ENCODE measurements at regions not wholly inside any gene's neighbourhood (a gene's known extent, or its start where the extent isn't known, plus 50 kb on each side); places are given as distances from the start of the nearest gene placed in this dataset.

GRCh38 chr12:3968523-3968922, 95.3 kb upstream of the PARP11 start:
- Histone ChIP-seq H2AFZ (no peak overlapping the region), H3K27ac (ENCODE audit: low read depth) (no peak overlapping the region), H3K79me2 (replicated peaks; ENCODE audit: insufficient read depth) (no peaks in the 10 kb centered on the region), H3K36me3 (ENCODE audit: insufficient read depth) (no peaks in the 10 kb centered on the region), H3K4me3 (no peak overlapping the region), H3K4me1 (ENCODE audit: insufficient read depth) (no peaks in the 10 kb centered on the region), H4K20me1 (replicated peaks; ENCODE audit: insufficient read depth) (no peaks in the 10 kb centered on the region), H3K27me3 (ENCODE audit: insufficient read depth) (no peaks in the 10 kb centered on the region), H3K9me2 (ENCODE audit: insufficient read depth) (no peaks in the 10 kb centered on the region), H3K4me2 (no peak overlapping the region), H3F3A (replicated peaks; ENCODE audit: low read depth) (no peaks in the 10 kb centered on the region)
- H3K4me3 Mint-ChIP-seq, result no peak overlapping the region
- no peaks in the 10 kb centered on the region for H3K9me3 Mint-ChIP-seq
- ATAC-seq (no peak), DNase-seq (ENCODE audit: low spot score) (no peak)
- peaks cover 8% of the 10 kb centered on the region for H3K4me1 Mint-ChIP-seq
- TF ChIP-seq ZNF462 (CRISPR knock-in tag; IDR thresholded peaks at IDR 0.05) (no peak), ZNF331 (CRISPR knock-in tag; IDR thresholded peaks at IDR 0.05; ENCODE audit: low read depth) (no peak), CREB1 (CRISPR knock-in tag; IDR thresholded peaks at IDR 0.05; ENCODE audit: low read depth) (no peak), EZH2 (IDR thresholded peaks at IDR 0.05; ENCODE audit: low read depth, unreplicated experiment) (no peak), POLR2AphosphoS5 (IDR thresholded peaks at IDR 0.05; ENCODE audit: low read depth) (no peak), ZNF114 (CRISPR knock-in tag; IDR thresholded peaks at IDR 0.05) (no peak), CTCF (conservative IDR thresholded peaks at IDR 0.05; ENCODE audit: low read depth in 2 of 2) (no peak), STAT1 (IDR thresholded peaks at IDR 0.05; ENCODE audit: unreplicated experiment) (no peak), REST (IDR thresholded peaks at IDR 0.05; ENCODE audit: unreplicated experiment) (no peak), ETS1 (IDR thresholded peaks at IDR 0.05) (no peak)
- no peak overlapping the region for H3K27ac Mint-ChIP-seq
- no peaks in the 10 kb centered on the region for H3K36me3 Mint-ChIP-seq (ENCODE audit: low read depth)
- H3K27me3 Mint-ChIP-seq (ENCODE audit: insufficient read depth, low read depth, poor library complexity), result peaks cover 3% of the 10 kb centered on the region

All from GM23338 (cell line).